HG03175 (cell line): ENCODE measurements at regions not wholly inside any gene's neighbourhood (a gene's known extent, or its start where the extent isn't known, plus 50 kb on each side); places are given as distances from the start of the nearest gene placed in this dataset.
A peak's percentile ranks its signal among the peaks of the same experiment; 100 is the strongest.
"Not testable (repeated sequence)": the region's sequence is repeated elsewhere in the genome, so short reads cannot be mapped to it uniquely, and the experiment has no call there.

Experiments
- ATAC-seq: cut with Tn5 transposase; IDR thresholded peaks from one replicate; pipeline ENCODE4 v1.9.1; 2021; ENCODE audit warnings: mild to moderate bottlenecking, moderate library complexity; ENCODE audit not compliant: unreplicated experiment

- ATAC-seq, result not testable (repeated sequence)
Observed at GRCh38 chr7:136431736-136432135, 436.7 kb upstream of the CHRM2 start.

- ATAC-seq, result no peak
Observed at GRCh38 chr7:136424058-136424457, 444.4 kb upstream of the CHRM2 start.

DNA sequence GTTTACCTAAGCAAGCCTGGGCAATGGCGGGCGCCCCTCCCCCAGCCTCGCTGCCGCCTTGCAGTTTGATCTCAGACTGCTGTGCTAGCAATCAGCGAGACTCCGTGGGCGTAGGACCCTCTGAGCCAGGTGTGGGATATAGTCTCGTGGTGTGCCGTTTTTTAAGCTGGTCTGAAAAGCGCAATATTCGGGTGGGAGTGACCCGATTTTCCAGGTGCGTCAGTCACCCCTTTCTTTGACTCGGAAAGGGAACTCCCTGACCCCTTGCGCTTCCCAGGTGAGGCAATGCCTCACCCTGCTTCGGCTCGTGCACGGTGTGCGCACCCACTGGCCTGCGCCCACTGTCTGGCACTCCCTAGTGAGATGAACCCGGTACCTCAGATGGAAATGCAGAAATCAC lies 442.6 kb upstream of the MTPN start:
- not testable (repeated sequence) for ATAC-seq

DNA sequence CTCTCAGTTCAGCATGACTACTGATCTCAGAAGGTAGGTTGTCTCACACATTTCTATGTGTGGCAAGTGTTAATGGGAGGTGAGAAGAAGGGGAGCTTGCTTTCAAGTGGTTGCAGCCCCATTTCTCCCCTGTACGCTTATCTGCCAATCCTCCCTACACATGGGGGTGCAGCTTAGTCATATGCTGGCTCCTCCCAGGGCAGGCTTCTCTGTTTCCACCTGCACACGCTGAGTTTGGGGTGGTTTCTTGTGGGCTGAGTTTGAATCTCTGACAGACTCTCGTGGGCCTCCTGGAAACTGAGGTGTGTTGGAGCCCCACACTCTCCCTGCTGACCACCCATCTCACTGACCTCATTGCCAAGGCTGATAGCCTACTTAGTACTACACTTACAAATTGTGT lies 435.8 kb upstream of the MTPN start:
- no peak for ATAC-seq

- peak; percentile 89 for ATAC-seq
Observed at GRCh38 chr7:136405931-136406777, 429.0 kb upstream of the MTPN start.

- no peak for ATAC-seq
Observed at GRCh38 chr7:136403591-136403990, 426.4 kb upstream of the MTPN start.

DNA sequence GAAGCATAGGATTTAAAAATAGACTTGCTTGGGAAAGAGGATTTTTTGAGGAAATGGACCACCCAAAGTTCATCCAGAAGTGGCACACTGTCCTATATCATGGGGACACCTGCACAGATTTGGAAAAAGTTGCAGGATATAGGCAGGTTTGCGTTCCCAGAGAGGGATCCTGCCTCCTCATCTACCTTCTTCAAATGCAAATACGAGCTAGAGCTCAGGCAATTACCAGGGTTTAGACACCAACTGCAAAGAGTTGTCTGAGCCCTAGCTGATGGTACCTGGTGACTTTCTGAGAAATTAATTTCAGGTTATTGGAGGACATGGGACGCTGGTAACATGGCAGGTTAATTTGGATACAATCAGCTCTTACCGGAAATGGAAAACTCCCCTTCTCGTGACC lies 423.7 kb upstream of the MTPN start:
- no peak for ATAC-seq

DNA sequence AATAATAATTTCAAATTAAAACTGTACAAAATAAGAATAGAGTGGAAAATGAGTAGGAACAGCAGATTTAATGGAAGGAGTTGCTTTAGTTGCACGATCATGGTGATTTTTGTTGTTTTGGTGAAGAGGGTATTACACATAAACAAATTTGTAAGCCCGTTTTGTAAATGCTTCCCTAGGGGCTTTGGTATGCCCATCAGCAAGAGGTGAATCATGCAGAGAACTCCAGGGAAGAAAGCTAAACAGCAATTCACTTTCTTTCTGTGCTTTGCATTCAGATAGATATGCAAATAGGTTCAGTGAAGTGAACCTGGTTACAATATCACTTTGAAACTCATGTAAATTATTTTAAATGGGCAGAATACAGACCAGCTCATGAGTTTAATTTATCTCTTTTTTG lies 422.2 kb upstream of the MTPN start:
- ATAC-seq, result no peak

DNA sequence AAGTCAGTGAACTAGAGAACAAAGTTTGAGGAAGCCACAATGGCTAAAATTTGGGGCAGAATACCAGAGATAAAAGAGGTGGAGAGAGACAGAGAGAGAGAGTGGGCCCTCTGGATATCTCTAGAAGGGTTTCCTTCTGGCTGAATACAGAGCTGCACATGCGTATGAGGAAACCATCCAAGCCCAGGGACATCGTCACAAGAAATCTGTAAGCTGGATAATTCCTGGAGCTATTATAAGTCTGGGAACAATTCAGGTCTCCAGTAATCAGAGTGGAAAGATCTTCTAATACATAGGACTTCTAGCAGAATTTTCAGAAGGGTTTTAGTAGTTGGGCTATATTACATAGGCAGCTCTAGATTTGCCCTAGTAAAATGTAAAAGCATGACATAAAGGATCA lies 415.7 kb upstream of the MTPN start:
- no peak for ATAC-seq

DNA sequence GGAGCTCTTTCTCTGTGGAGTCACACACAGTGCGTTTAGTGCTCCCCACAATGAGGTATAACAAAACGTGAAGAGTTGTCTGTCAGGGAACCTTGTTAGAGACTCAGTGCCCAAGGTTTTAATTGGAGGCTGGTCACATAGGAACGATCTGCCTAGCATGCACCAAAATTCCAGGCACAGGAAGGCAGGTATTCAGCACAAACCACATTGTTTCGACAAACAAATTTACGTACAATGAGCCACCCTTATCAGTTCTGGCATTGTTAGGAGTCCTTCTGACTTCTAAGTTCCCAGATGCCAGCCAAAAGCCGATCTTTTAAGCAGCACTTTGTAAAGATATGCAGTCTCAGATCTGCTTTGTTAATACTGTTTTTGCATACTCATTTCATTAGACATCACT lies 414.2 kb upstream of the MTPN start:
- ATAC-seq, result no peak

DNA sequence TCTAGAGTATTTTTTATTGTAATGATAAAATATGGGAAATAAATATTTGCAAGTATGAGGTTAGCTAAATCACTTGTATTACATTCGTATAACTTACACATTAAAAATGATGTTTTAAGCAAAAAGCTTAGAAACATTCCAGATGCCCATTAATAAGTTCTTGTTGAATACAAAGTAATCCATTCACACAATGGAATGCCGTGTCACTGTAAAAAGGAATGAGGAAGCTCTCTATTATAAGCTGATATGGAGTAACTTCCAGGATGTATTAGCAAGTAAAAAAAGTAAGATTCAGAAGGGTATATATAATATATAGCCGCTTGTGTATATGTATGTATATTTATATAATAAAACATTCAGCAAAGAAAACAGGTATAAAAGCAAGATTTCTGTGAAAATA lies 412.8 kb upstream of the MTPN start:
- no peak for ATAC-seq

DNA sequence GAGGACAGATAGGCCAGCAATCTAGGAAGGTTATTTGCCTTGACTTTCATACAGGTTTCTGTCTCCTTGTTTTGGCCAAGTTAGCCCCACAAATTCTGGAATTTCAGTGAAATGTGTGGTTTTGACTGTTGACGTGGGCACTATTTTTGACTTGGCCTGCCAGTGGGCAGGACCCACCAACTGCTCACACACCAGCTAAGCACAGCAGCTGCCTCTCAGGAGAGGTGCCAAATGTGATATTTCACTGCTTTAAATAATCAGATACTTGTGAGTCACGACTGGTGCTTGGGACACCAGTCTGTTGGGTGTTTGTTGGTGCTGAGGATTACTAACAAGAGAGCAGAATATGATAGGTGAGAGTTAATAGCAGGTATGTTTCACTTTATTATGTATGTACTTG lies 409.7 kb upstream of the MTPN start:
- ATAC-seq, result no peak

- not testable (repeated sequence) for ATAC-seq
Observed at GRCh38 chr7:136371409-136371808, 394.2 kb upstream of the MTPN start.

DNA sequence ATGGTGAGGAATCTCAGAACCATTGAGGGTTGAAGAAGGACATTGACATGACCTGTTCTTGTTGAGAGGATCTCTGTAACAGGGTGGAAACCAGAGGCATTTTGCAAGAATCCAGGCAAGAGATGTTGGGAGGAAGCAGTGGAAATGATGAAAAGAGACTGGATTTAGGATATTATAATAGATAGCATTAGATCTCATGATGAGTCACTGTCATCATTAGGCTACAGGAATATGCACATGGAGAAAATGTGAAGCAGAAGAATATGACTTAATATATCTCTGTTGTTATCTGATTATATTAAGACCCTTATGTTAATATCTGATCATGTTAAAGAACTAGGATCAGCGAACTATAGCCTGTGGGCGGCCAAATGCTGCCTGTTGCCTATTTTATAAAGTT lies 393.0 kb upstream of the MTPN start:
- no peak for ATAC-seq

DNA sequence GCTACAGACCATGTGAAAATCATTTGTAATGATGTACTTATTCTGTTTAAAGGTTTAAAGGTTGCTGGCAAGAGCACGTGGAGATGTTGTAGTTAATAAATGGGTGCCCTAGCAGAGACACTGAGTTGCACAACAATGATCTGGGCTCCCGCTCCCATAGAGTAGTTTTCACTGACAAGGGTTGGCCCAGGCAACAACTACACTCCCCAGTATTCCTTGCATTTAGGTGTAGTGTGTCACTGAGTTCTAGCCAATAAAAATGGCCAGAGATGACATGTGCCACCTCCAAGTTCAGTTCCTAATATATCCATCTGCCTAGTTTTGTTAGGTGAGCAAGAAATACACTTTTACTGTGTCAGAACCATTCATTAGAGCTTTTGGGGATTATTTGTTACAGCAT lies 392.1 kb upstream of the MTPN start:
- ATAC-seq, result no peak

GRCh38 chr7:136359333-136359903 lies 382.3 kb upstream of the MTPN start:
- ATAC-seq, result peak; percentile 96

DNA sequence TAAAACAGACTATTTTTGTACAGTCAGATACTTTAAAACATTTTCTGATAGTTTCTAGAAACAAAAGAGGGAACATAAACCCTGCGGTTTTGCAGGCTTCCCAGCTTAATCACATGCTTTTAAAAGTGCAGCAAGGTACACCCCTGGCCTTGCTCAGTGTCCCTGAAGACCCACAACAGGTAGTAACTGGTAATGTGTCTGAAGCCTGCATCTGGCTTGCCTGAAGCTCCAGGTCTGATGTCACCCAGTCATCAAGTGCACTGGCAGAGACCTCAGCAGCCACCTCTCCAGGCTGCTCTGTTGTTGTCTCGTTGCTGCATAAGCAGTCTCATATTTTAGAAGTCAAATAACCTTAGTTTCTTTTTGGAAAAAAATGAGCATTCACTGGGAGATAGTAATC lies 376.1 kb upstream of the MTPN start:
- peak; percentile 46 for ATAC-seq

DNA sequence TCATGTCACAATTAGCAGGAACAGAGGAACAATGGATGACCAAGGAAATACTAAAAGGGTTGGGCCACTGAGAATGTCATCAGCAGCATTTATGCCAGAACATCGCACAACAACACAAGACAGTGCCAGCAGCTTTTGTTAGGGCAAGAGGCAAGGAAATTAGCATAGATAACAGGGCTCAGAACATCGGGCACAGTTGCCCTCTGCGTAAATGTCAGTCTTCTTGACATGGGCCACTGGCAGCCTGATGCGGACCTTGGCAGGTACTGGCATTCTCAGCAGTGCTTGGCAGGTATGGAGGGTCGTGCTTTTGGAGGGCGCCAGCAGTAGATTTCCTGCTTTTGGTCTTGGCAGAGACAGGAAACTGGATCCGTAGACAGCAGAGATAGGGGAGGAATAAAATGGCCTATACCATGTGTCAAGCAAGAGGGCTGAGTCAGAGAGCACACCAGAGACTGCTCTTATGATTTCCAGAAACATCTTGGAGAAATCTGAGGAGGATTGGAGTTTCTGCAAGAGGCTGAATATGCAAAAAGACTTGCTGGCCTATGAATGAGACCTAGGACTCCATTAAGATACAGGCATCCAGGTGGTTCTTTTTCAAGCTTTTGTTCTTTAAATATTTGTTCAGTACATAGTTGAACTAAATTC lies 371.5 kb upstream of the MTPN start:
- no peak for ATAC-seq

DNA sequence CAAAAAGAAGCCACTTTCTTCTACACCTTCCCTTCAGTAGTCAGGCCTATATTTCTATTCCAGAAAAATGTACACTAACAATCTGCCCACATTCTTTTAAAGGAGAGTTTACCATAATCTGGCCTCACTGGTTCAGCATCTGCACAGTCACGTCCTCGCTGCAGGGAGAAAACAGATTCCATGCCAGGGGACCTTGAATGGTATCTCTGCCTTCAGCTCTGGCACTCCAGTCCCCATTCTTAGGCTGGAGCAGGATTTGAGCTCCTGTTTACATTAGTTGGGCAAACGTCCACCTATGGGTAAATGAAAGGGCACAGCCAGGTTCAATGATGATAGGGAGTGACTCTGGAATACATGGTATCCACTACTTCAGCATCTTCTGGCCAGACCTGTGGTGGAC lies 371.0 kb upstream of the MTPN start:
- no peak for ATAC-seq

GRCh38 chr7:136347488-136347887 lies 370.3 kb upstream of the MTPN start:
- ATAC-seq, result no peak

GRCh38 chr7:136342251-136342650 lies 365.1 kb upstream of the MTPN start:
- no peak for ATAC-seq

DNA sequence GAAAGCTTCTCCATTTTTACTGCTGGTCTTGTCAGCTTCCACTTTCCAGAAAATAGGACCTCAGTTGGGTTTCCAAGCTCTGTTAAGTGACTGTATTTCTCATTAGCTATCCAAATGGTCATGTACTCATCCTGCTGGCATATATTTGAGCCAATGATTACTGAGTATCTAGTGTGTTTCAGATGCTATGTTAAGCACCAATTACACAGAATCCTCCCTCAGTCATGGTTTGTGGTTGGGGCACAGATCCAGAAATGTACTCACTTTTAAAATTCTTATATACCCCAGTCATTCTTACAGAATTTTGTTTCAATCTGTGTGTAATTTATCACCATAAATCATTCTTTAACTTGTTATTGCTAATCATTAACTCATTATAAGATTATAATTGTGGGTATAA lies 362.3 kb upstream of the MTPN start:
- ATAC-seq, result no peak
